Gastrocnemius medialis (tissue), 4 donors: ENCODE measurements at regions not wholly inside any gene's neighbourhood (a gene's known extent, or its start where the extent isn't known, plus 50 kb on each side); places are given as distances from the start of the nearest gene placed in this dataset.

ENCODE experiments used
- ATAC-seq, 2 donors: fragments of 150-250 bp; one replicate each; pipeline ENCODE4 v1.9.1; 2016
- DNase-seq, 2 donors: peaks; one replicate each; pipeline ENCODE4 v3.0.0-alpha.2; 2019
- H3K27ac ChIP-seq, 4 donors: fragments of 200-600 bp; sonication (generic); 1 replicate in 1 of 4; 2 replicates in 3 of 4; pipeline ENCODE4 v1.5.1; 2016 to 2018; ENCODE audit warnings: mild to moderate bottlenecking in 2 of 4, moderate library complexity in 1 of 4
- H3K27me3 ChIP-seq, 3 donors: fragments of 200-600 bp; sonication (generic) in 2 of 3; 1 replicate in 1 of 3; 2 replicates in 2 of 3; pipeline versions ENCODE4 v1.5.1 to v1.6.0; 2016 to 2019; ENCODE audit warnings: mild to moderate bottlenecking in 1 of 3, moderate library complexity in 1 of 3
- H3K36me3 ChIP-seq, 2 donors: fragments of 200-600 bp; sonication (generic) in 1 of 2; one replicate each; pipeline ENCODE4 v1.5.1; 2017 to 2018
- H3K4me1 ChIP-seq, 2 donors: fragments of 200-600 bp; sonication (generic) in 1 of 2; one replicate each; pipeline ENCODE4 v1.5.1; 2016 to 2017; ENCODE audit warnings: mild to moderate bottlenecking in 2 of 2
- H3K4me3 ChIP-seq, 4 donors: fragments of 200-600 bp; sonication (generic) in 3 of 4; 1 replicate in 1 of 4; 2 replicates in 3 of 4; pipeline ENCODE4 v1.5.1; 2016 to 2019; ENCODE audit warnings: mild to moderate bottlenecking in 2 of 4
- H3K9me3 ChIP-seq, 3 donors: fragments of 200-600 bp; sonication (generic) in 2 of 3; 1 replicate in 1 of 3; 2 replicates in 2 of 3; pipeline ENCODE4 v1.5.1; 2016 to 2019
- POLR2A ChIP-seq, 2 donors: fragments of 450-650 bp; IDR thresholded peaks; one replicate each; pipeline ENCODE4 v1.6.1; 2017; ENCODE audit warnings: antibody characterized with exemption in 2 of 2, mild to moderate bottlenecking in 2 of 2, moderate library complexity in 2 of 2
- in situ Hi-C, 4 donors: fragments of 200-750 bp; cut with MboI; loops; one replicate each; pipeline versions ENCODE4 v1.15.0 to v1.8.0; 2017; ENCODE audit warnings: low sequenced_read_pairs in 4 of 4
- intact Hi-C: fragments of 100-400 bp; cut with DNase I; formaldehyde crosslinking; loops from one replicate; pipeline ENCODE4 v1.15.1; 2023; ENCODE audit warnings: low total_unique reads
- TF ChIP-seq, protein P1 (sequence below), 5 experiments: fragments of 450-650 bp in 3 of 5; fragments of 200-600 bp in 2 of 5; sonication (generic) in 2 of 5; IDR thresholded peaks in 4 of 5; conservative IDR thresholded peaks in 1 of 5; 1 replicate in 4 of 5; 2 replicates in 1 of 5; pipeline ENCODE4 v1.5.1; 2016 to 2019; ENCODE audit warnings: antibody characterized with exemption in 5 of 5, mild to moderate bottlenecking in 3 of 5, moderate library complexity in 3 of 5

DNA sequence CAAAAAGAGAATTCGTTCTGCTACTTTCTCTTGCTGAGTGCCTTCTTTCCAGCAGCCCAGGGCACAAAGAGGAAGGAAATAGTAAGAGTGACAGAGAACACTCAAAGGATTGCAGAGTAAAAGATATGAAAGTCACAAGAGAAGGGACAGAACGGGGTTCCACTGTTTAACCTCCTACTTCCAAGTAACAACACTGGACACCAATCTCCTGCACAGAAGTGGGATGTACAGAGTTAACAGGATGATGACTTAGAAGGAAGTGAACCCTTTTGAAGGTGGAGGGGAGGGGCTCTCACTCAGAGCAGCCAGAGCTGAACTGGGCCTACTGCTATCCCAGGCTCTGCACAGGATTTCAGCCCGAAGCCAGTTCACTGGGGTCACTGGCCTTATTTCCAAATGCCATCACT, 130.1 kb upstream of the PRICKLE2 start:
- no peak for DNase-seq
- intact Hi-C loops (no loop called here), in situ Hi-C loops (no loop called here)
- no peak for ATAC-seq
- Histone ChIP-seq H3K27me3 (no peaks in the 10 kb centered on the region), H3K36me3 (no peaks in the 10 kb centered on the region), H3K9me3 (no peaks in the 10 kb centered on the region), H3K4me3 (no peak overlapping the region), H3K4me1 (peaks cover 0 to 5% of the 10 kb centered on the region in 2 donors), H3K27ac (peak overlapping the region in 1 of 4 donors; percentile 31)
- TF ChIP-seq, protein P1, sequence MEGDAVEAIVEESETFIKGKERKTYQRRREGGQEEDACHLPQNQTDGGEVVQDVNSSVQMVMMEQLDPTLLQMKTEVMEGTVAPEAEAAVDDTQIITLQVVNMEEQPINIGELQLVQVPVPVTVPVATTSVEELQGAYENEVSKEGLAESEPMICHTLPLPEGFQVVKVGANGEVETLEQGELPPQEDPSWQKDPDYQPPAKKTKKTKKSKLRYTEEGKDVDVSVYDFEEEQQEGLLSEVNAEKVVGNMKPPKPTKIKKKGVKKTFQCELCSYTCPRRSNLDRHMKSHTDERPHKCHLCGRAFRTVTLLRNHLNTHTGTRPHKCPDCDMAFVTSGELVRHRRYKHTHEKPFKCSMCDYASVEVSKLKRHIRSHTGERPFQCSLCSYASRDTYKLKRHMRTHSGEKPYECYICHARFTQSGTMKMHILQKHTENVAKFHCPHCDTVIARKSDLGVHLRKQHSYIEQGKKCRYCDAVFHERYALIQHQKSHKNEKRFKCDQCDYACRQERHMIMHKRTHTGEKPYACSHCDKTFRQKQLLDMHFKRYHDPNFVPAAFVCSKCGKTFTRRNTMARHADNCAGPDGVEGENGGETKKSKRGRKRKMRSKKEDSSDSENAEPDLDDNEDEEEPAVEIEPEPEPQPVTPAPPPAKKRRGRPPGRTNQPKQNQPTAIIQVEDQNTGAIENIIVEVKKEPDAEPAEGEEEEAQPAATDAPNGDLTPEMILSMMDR (IDR thresholded peaks at IDR 0.05 in 4 of 5, conservative IDR thresholded peaks at IDR 0.05 in 1 of 5) = no peak
- TF ChIP-seq POLR2A (IDR thresholded peaks at IDR 0.05) = no peak

DNA sequence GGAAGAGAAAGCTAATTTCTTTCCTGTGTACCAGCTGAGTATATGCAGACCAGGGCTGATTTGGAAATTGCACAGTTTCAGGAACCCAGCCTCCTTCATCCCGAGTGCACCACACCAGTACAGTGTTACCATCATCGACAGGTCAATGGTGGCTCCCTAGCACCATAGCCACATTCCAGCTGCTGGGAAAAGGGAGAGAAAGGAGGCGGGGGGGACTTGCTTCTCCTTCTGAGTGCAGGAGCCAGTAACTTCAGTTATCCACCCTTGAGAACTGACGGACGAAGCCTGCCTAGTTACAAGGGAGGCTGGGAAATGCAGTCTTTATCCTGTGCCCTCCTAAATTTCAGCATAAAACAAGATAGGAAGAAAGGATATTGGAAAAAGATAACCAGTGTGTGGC, 129.7 kb upstream of the PRICKLE2 start:
- ATAC-seq (no peak), DNase-seq (no peak)
- no peaks in the 10 kb centered on the region for H3K27me3 ChIP-seq
- H3K9me3 ChIP-seq = no peaks in the 10 kb centered on the region
- H3K27ac ChIP-seq = no peak overlapping the region
- TF ChIP-seq, protein P1 (IDR thresholded peaks at IDR 0.05 in 4 of 5, conservative IDR thresholded peaks at IDR 0.05 in 1 of 5) = no peak
- no peak for TF ChIP-seq POLR2A (IDR thresholded peaks at IDR 0.05)
- intact Hi-C loops = no loop called here
- H3K4me3 ChIP-seq = no peak overlapping the region
- H3K36me3 ChIP-seq = no peaks in the 10 kb centered on the region
- in situ Hi-C loops = no loop called here
- peaks cover 0 to 5% of the 10 kb centered on the region in 2 donors for H3K4me1 ChIP-seq

DNA sequence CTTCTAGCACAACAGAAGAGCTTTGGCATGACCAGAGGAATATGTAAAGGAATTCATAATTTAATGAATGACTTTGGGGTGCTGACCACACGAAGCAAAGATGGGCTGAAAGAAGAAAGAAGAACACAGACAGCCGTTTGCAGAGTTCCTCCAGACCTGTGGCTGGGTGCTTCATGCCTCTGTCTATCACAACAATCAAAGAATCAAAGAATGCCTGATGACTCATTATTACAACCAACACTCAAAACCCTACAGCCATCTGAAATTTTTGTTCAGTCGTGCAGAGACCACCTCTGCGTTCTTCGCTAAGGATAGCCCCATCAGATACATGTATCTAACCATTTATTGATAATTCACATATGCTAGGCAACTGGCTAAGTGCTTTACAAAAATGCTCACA, 129.0 kb upstream of the PRICKLE2 start:
- in situ Hi-C loops (no loop called here), intact Hi-C loops (no loop called here)
- DNase-seq (no peak), ATAC-seq (no peak)
- no peaks in the 10 kb centered on the region for H3K36me3 ChIP-seq
- no peak overlapping the region for H3K27ac ChIP-seq
- H3K9me3 ChIP-seq = no peaks in the 10 kb centered on the region
- H3K4me3 ChIP-seq = no peak overlapping the region
- peaks cover 0 to 5% of the 10 kb centered on the region in 2 donors for H3K4me1 ChIP-seq
- TF ChIP-seq POLR2A (IDR thresholded peaks at IDR 0.05) = no peak
- TF ChIP-seq, protein P1 (IDR thresholded peaks at IDR 0.05 in 4 of 5, conservative IDR thresholded peaks at IDR 0.05 in 1 of 5) = no peak
- H3K27me3 ChIP-seq = no peaks in the 10 kb centered on the region

DNA sequence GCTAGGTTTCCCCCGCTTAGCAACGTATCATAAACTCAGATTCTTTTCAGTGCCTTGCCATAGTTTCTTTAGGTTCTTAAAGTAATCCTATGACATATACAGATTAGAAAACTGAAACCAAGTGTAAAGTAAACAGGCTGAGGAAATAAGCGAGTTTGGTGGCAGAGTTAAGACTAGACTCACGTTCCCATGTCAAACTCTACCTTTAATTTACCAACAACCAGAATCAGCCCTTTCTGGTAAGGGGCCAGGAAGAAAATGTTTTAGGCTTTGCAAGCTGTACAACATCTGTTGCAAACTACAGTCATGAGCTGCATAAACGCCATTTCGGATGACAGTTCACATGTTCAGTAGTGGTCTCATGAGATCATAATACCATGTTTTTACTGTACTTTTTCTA, 128.0 kb upstream of the PRICKLE2 start:
- ATAC-seq (no peak), DNase-seq (no peak)
- no peak overlapping the region for H3K27ac ChIP-seq
- no peaks in the 10 kb centered on the region for H3K36me3 ChIP-seq
- in situ Hi-C loops = no loop called here
- intact Hi-C loops = no loop called here
- H3K9me3 ChIP-seq = no peaks in the 10 kb centered on the region
- TF ChIP-seq POLR2A (IDR thresholded peaks at IDR 0.05) = no peak
- TF ChIP-seq, protein P1 (IDR thresholded peaks at IDR 0.05 in 4 of 5, conservative IDR thresholded peaks at IDR 0.05 in 1 of 5) = no peak
- no peaks in the 10 kb centered on the region for H3K27me3 ChIP-seq
- no peak overlapping the region for H3K4me3 ChIP-seq
- H3K4me1 ChIP-seq = peaks cover 0 to 5% of the 10 kb centered on the region in 2 donors

DNA sequence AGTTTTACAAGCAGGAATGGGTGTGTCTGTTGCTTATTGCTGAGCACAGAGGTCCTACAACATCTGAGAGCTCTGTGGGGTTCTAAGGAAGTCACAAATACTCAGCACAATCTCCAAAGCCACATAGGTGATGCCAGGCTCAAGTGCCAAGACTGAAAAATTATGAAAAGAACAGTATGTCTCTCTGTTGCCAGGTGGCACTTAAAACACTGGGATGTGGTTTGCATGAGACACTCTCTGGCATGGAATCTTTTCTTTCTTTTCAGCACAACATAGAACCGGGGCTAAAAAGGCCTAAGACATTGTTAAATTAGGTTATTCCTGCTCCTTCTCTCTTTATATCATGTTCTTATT, 127.3 kb upstream of the PRICKLE2 start:
- peaks cover 0 to 5% of the 10 kb centered on the region in 2 donors for H3K4me1 ChIP-seq
- no peaks in the 10 kb centered on the region for H3K36me3 ChIP-seq
- DNase-seq (no peak), ATAC-seq (no peak)
- no peaks in the 10 kb centered on the region for H3K9me3 ChIP-seq
- H3K4me3 ChIP-seq = no peak overlapping the region
- no peak overlapping the region for H3K27ac ChIP-seq
- TF ChIP-seq POLR2A (IDR thresholded peaks at IDR 0.05) = no peak
- TF ChIP-seq, protein P1 (IDR thresholded peaks at IDR 0.05 in 4 of 5, conservative IDR thresholded peaks at IDR 0.05 in 1 of 5) = no peak
- H3K27me3 ChIP-seq = no peaks in the 10 kb centered on the region
- in situ Hi-C loops = no loop called here
- intact Hi-C loops = no loop called here
